H1 (cell line): ENCODE measurements at regions not wholly inside any gene's neighbourhood (a gene's known extent, or its start where the extent isn't known, plus 50 kb on each side); places are given as distances from the start of the nearest gene placed in this dataset.

Experiments
- RBBP5 ChIP-seq: IDR thresholded peaks from 2 replicates; pipeline ENCODE4 v1.7.1; 2012; ENCODE audit warnings: low read depth, mild to moderate bottlenecking, inconsistent platforms, low read length, moderate library complexity, borderline replicate concordance

DNA sequence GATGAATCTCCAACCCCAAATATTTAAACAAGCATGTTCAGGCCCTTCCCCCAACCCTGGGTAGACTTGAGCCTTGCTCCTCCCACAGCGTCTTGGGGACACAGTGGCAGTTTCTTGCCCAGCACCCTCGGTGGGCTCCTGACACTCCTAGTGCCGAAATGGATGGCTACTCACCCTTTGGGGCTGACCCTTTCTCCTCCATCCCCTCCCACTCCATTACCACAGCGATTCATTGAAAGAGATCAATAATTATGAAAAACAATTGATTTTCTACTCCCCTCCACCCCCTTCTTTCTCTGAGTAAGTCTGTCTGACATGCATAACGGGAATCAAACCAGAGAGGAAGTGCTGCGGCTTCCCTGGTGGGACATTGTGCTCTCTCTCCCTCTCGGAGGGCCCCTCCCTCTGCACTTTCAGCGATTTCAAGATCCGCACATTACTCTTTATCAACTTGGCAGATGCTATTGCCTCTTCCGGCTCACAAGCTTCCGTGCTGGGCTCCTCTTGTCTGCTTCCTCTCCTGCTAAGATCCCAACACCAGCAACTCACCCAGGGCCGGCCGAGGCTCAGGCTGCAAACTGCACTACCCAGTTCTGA is 79.0 kb upstream of the PLXNA4 start (continued):
- 0 out of 2 replicates have a peak, but pooled peaks have one; percentile 56 for TF ChIP-seq RBBP5
